SW480 (cell line): ENCODE measurements at regions not wholly inside any gene's neighbourhood (a gene's known extent, or its start where the extent isn't known, plus 50 kb on each side); places are given as distances from the start of the nearest gene placed in this dataset.
"Not testable (repeated sequence)": the region's sequence is repeated elsewhere in the genome, so short reads cannot be mapped to it uniquely, and the experiment has no call there.

Experiments used
- DNase-seq: peaks from one replicate; pipeline ENCODE4 v3.0.0-alpha.2; 2016; ENCODE audit warnings: low spot score

- DNase-seq, result no peak
Observed at GRCh38 chr2:35114765-35115164, 1240.8 kb upstream of the CRIM1 start.

- not testable (repeated sequence) for DNase-seq
Observed at GRCh38 chr2:35112367-35112766, 1243.2 kb upstream of the CRIM1 start.

- no peak for DNase-seq
Observed at GRCh38 chr2:35104309-35104708, 1251.3 kb upstream of the CRIM1 start.

- no peak for DNase-seq
Observed at GRCh38 chr2:35099342-35099741, 1256.2 kb upstream of the CRIM1 start.

- no peak for DNase-seq
Observed at GRCh38 chr2:35082072-35082471, 1273.5 kb upstream of the CRIM1 start.

- DNase-seq, result no peak
Observed at GRCh38 chr2:35081622-35082015, 1274.0 kb upstream of the CRIM1 start.

- DNase-seq, result no peak
Observed at GRCh38 chr2:35081001-35081621, 1274.5 kb upstream of the CRIM1 start.

- no peak for DNase-seq
Observed at GRCh38 chr2:35080231-35080910, 1275.2 kb upstream of the CRIM1 start.

- DNase-seq, result no peak
Observed at GRCh38 chr2:35067420-35067819, 1288.2 kb upstream of the CRIM1 start.

- no peak for DNase-seq
Observed at GRCh38 chr2:35063836-35064235, 1291.7 kb upstream of the CRIM1 start.

- DNase-seq, result peak; percentile 6
Observed at GRCh38 chr2:35035883-35036282, 1319.7 kb upstream of the CRIM1 start.

GRCh38 chr2:35033748-35034147 lies 1321.8 kb upstream of the CRIM1 start:
- DNase-seq, result no peak

- DNase-seq, result no peak
Observed at GRCh38 chr2:35023545-35023944, 1332.0 kb upstream of the CRIM1 start.

GRCh38 chr2:35000453-35000852 lies 1355.1 kb upstream of the CRIM1 start:
- DNase-seq, result no peak

GRCh38 chr2:34998741-34999140 lies 1356.8 kb upstream of the CRIM1 start:
- DNase-seq, result no peak

GRCh38 chr2:34997779-34998178 lies 1357.8 kb upstream of the CRIM1 start:
- DNase-seq, result no peak

GRCh38 chr2:34995196-34995595 lies 1360.4 kb upstream of the CRIM1 start:
- no peak for DNase-seq

- no peak for DNase-seq
Observed at GRCh38 chr2:34991508-34992274, 1363.9 kb upstream of the CRIM1 start.

GRCh38 chr2:34985474-34985873 lies 1370.1 kb upstream of the CRIM1 start:
- DNase-seq, result no peak

GRCh38 chr2:34980689-34981088 lies 1374.9 kb upstream of the CRIM1 start:
- no peak for DNase-seq

GRCh38 chr2:34979148-34979547 lies 1376.4 kb upstream of the CRIM1 start:
- peak; percentile 14 for DNase-seq

GRCh38 chr2:34961822-34962221 lies 1362.7 kb upstream of the FAM98A start:
- no peak for DNase-seq

GRCh38 chr2:34954758-34955157 lies 1355.7 kb upstream of the FAM98A start:
- no peak for DNase-seq
